ENCODE measurements at regions not wholly inside any gene's neighbourhood (a gene's known extent, or its start where the extent isn't known, plus 50 kb on each side); places are given as distances from the start of the nearest gene placed in this dataset.

DNA sequence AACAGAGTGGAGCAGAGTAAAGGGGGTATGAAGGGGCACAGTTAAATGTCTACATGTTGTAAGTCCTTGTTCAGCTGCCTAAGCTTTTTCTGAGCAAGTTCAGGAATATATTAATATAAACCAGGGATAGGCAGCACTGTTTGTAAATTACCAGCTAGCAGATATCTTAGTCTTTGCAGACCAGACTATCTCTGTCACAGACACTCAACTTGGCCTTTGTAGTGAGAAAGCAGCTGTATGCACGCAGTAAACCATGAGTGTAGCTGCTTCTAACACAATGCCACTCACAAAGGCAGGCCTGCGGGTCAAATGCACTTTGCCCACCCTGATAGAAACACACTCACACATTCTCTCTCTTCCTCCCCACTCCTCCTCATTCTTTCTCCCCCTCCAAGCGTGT lies 1016.9 kb downstream of the UQCRFS1 start:
- TF ChIP-seq, protein P1, sequence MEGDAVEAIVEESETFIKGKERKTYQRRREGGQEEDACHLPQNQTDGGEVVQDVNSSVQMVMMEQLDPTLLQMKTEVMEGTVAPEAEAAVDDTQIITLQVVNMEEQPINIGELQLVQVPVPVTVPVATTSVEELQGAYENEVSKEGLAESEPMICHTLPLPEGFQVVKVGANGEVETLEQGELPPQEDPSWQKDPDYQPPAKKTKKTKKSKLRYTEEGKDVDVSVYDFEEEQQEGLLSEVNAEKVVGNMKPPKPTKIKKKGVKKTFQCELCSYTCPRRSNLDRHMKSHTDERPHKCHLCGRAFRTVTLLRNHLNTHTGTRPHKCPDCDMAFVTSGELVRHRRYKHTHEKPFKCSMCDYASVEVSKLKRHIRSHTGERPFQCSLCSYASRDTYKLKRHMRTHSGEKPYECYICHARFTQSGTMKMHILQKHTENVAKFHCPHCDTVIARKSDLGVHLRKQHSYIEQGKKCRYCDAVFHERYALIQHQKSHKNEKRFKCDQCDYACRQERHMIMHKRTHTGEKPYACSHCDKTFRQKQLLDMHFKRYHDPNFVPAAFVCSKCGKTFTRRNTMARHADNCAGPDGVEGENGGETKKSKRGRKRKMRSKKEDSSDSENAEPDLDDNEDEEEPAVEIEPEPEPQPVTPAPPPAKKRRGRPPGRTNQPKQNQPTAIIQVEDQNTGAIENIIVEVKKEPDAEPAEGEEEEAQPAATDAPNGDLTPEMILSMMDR (IDR thresholded peaks at IDR 0.05; ENCODE audit: low read depth, low read length, missing control alignments), result no peak
- no peak for DNase-seq (ENCODE audit: low read depth)
- no peak overlapping the region for H3K4me3 ChIP-seq (ENCODE audit: low read depth, low read length)

- no peak for DNase-seq (ENCODE audit: low read depth)
- no peak overlapping the region for H3K4me3 ChIP-seq (ENCODE audit: low read depth, low read length)
- TF ChIP-seq, protein P1 (IDR thresholded peaks at IDR 0.05; ENCODE audit: low read depth, low read length, missing control alignments), result no peak
Measured at GRCh38 chr19:28185646-28186045, 1027.3 kb downstream of the UQCRFS1 start.

DNA sequence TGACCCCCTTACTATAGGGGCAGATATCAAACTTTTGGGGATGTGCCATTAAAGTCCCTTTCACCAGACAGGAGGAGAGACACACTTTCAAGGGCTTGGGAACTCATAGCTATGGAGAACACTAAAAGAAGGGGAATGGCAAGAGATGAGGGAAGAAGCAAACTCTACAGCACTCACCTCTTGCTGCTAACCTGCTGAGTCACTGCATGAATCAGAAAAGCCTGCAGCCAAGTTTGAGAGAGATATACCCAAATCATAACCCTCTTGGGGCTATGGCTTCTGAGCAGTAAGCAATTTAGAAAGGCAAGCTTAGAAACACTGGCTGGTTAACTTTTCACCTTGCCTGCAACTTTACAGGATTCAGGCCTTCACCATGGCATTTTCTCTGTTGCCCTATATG lies 1028.0 kb downstream of the UQCRFS1 start:
- no peak overlapping the region for H3K4me3 ChIP-seq (ENCODE audit: low read depth, low read length)
- no peak for DNase-seq (ENCODE audit: low read depth)
- TF ChIP-seq, protein P1 (IDR thresholded peaks at IDR 0.05; ENCODE audit: low read depth, low read length, missing control alignments), result no peak

DNA sequence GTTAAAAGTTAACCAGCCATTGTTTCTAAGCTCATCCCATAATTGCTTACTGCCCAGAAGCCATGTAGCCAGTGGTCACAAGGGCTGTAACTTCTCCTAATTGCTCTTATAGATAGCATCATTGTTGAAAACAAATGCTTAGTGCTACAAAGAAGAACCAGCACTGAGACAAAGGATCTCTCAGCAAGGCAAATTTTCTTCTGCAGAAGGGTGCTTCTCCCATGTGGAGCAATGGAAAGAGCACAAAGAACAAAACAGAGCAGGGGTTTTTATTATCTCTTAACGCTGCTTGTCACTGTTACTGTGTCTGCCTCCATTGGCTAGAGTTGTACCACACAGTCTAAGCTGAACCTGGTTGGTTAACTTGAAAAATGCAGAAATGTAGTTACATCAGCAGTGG lies 1036.8 kb downstream of the UQCRFS1 start:
- H3K4me3 ChIP-seq (ENCODE audit: low read depth, low read length), result no peak overlapping the region
- no peak for DNase-seq (ENCODE audit: low read depth)
- TF ChIP-seq, protein P1 (IDR thresholded peaks at IDR 0.05; ENCODE audit: low read depth, low read length, missing control alignments), result no peak

DNA sequence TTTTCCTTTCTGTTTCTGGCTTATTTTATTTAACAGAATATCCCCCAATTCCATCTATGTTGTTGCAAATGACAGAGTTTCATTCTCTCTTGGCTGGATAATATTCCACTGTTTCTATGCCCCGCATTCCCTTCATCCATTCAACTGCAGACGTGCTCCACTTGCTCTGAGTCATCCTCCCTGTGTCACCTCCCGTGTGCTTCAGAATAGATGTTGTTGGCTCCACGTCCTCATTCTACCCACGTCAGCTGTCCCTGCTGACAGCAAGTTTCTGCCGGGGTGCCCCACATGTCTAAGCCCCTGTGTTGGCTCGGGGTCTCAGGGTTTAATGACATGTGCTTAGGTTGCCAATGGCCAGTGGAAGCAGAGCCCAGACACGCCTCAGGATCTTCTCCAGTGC lies 1041.0 kb downstream of the UQCRFS1 start:
- H3K4me3 ChIP-seq (ENCODE audit: low read depth, low read length), result no peak overlapping the region
- DNase-seq (ENCODE audit: low read depth), result no peak
- TF ChIP-seq, protein P1 (IDR thresholded peaks at IDR 0.05; ENCODE audit: low read depth, low read length, missing control alignments), result no peak

DNA sequence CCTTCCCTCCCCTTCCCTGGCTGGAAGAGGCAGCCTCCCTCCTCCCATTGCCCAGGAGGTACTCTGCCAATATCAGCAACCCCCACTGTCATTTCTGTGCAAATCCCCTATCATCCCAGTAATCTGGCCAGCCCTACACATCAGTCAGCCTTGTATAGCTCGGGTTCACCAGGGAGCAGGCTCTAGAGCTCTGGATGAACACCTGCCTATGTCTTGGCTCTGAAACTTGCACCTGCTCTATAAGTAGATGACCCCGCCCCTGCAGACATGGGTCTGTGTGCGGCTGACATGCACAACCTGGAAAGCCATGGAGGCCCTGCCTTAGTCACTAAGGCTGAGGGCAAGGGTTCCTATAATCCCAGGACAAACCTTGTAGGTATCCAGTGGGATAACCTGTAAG lies 1042.9 kb downstream of the UQCRFS1 start:
- H3K4me3 ChIP-seq (ENCODE audit: low read depth, low read length), result no peak overlapping the region
- TF ChIP-seq, protein P1 (IDR thresholded peaks at IDR 0.05; ENCODE audit: low read depth, low read length, missing control alignments), result no peak
- DNase-seq (ENCODE audit: low read depth), result no peak

DNA sequence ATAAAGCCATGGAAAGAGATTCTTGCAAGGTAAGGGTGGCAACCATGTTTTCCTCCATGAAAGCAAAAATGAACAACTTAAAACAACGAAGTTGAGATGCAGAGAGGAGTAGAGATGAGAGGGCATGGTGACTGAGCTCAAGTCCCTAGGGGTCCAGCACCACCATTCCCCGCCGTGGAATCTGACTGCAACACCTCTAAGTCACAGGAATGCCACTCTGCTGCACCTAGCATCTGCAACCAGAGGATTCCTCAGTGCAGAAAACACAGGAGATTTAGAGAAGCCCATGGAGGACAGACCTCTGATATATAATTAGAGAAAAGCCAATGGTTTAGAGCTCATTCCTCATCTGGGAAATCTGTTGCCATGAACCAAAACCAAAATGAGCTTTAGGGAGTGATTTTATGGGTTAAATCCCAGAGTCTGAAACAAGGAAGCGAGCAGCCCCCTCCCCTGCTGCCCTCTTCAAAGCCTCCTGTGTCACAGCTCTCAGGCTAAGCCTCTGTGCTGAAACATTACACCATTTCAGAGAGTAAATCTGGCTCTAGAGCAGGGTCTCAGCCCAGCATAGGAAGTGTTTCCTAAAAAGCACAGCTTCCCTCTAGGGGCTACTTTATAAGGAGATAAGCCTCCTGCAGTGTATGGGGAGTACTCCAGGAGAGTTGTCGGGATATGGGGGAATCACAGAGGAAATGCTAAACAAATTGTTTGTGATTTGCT lies 1043.6 kb downstream of the UQCRFS1 start:
- no peak overlapping the region for H3K4me3 ChIP-seq (ENCODE audit: low read depth, low read length)
- TF ChIP-seq, protein P1 (IDR thresholded peaks at IDR 0.05; ENCODE audit: low read depth, low read length, missing control alignments), result no peak
- no peak for DNase-seq (ENCODE audit: low read depth)
